Gastrocnemius medialis (tissue), 4 donors: ENCODE measurements at regions not wholly inside any gene's neighbourhood (a gene's known extent, or its start where the extent isn't known, plus 50 kb on each side); places are given as distances from the start of the nearest gene placed in this dataset.

Experiments
- ATAC-seq, 2 donors: fragments of 150-250 bp; one replicate each; pipeline ENCODE4 v1.9.1; 2016
- DNase-seq, 2 donors: peaks; one replicate each; pipeline ENCODE4 v3.0.0-alpha.2; 2019
- H3K27ac ChIP-seq, 4 donors: fragments of 200-600 bp; sonication (generic); 1 replicate in 1 of 4; 2 replicates in 3 of 4; pipeline ENCODE4 v1.5.1; 2016 to 2018; ENCODE audit warnings: mild to moderate bottlenecking in 2 of 4, moderate library complexity in 1 of 4
- H3K27me3 ChIP-seq, 3 donors: fragments of 200-600 bp; sonication (generic) in 2 of 3; 1 replicate in 1 of 3; 2 replicates in 2 of 3; pipeline versions ENCODE4 v1.5.1 to v1.6.0; 2016 to 2019; ENCODE audit warnings: mild to moderate bottlenecking in 1 of 3, moderate library complexity in 1 of 3
- H3K36me3 ChIP-seq, 2 donors: fragments of 200-600 bp; sonication (generic) in 1 of 2; one replicate each; pipeline ENCODE4 v1.5.1; 2017 to 2018
- H3K4me1 ChIP-seq, 2 donors: fragments of 200-600 bp; sonication (generic) in 1 of 2; one replicate each; pipeline ENCODE4 v1.5.1; 2016 to 2017; ENCODE audit warnings: mild to moderate bottlenecking in 2 of 2
- H3K4me3 ChIP-seq, 4 donors: fragments of 200-600 bp; sonication (generic) in 3 of 4; 1 replicate in 1 of 4; 2 replicates in 3 of 4; pipeline ENCODE4 v1.5.1; 2016 to 2019; ENCODE audit warnings: mild to moderate bottlenecking in 2 of 4
- H3K9me3 ChIP-seq, 3 donors: fragments of 200-600 bp; sonication (generic) in 2 of 3; 1 replicate in 1 of 3; 2 replicates in 2 of 3; pipeline ENCODE4 v1.5.1; 2016 to 2019
- POLR2A ChIP-seq, 2 donors: fragments of 450-650 bp; IDR thresholded peaks; one replicate each; pipeline ENCODE4 v1.6.1; 2017; ENCODE audit warnings: antibody characterized with exemption in 2 of 2, mild to moderate bottlenecking in 2 of 2, moderate library complexity in 2 of 2
- in situ Hi-C, 4 donors: fragments of 200-750 bp; cut with MboI; loops; one replicate each; pipeline versions ENCODE4 v1.15.0 to v1.8.0; 2017; ENCODE audit warnings: low sequenced_read_pairs in 4 of 4
- intact Hi-C: fragments of 100-400 bp; cut with DNase I; formaldehyde crosslinking; loops from one replicate; pipeline ENCODE4 v1.15.1; 2023; ENCODE audit warnings: low total_unique reads
- TF ChIP-seq, protein P1 (sequence below), 5 experiments: fragments of 450-650 bp in 3 of 5; fragments of 200-600 bp in 2 of 5; sonication (generic) in 2 of 5; IDR thresholded peaks in 4 of 5; conservative IDR thresholded peaks in 1 of 5; 1 replicate in 4 of 5; 2 replicates in 1 of 5; pipeline ENCODE4 v1.5.1; 2016 to 2019; ENCODE audit warnings: antibody characterized with exemption in 5 of 5, mild to moderate bottlenecking in 3 of 5, moderate library complexity in 3 of 5

GRCh38 chr4:106764774-106765173, 271.3 kb downstream of the DKK2 start:
- no peak for TF ChIP-seq POLR2A (IDR thresholded peaks at IDR 0.05)
- ATAC-seq (no peak), DNase-seq (no peak)
- in situ Hi-C loops (no loop called here), intact Hi-C loops (no loop called here)
- H3K9me3 ChIP-seq = no peaks in the 10 kb centered on the region
- H3K4me3 ChIP-seq = no peak overlapping the region
- H3K27me3 ChIP-seq = no peaks in the 10 kb centered on the region
- H3K36me3 ChIP-seq = no peaks in the 10 kb centered on the region
- H3K27ac ChIP-seq = no peak overlapping the region
- H3K4me1 ChIP-seq = no peaks in the 10 kb centered on the region

DNA sequence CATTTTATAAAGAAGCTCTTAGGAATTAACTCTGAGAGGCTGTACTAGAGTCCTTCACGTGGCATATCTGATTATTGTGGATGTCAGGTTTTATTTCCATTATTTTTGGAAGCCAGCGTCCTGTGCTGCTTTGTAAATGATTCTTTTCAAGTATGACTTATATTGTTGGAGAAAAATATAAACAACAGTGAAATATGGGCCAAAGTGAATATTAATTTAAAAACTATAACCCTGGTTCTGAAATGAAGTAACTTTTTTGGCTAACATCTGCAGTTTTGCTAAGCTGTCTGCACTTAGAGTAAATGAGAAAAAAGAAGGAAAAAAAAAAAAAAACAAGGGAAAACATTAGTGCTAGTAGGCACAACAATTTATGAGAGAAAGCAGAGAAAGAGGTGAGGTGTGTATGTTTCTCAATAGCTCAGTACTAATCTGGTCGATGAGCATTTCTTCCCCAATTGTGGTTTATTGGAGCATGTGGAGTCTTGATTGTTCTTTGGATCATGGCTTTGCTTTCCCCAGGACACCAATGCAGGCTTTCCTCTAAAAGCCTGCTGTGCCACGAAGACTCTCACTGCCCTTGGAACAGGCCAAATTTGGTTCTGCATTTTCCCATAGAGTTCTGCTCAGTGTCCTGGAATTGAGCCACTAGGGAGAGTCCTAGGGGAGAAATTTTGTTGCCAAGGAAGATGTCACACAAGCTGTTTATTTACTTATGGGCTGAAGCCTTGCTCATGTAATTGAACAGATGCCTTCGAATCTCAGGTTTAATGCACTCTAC, 273.3 kb downstream of the DKK2 start:
- TF ChIP-seq POLR2A (IDR thresholded peaks at IDR 0.05) = no peak
- TF ChIP-seq, protein P1, sequence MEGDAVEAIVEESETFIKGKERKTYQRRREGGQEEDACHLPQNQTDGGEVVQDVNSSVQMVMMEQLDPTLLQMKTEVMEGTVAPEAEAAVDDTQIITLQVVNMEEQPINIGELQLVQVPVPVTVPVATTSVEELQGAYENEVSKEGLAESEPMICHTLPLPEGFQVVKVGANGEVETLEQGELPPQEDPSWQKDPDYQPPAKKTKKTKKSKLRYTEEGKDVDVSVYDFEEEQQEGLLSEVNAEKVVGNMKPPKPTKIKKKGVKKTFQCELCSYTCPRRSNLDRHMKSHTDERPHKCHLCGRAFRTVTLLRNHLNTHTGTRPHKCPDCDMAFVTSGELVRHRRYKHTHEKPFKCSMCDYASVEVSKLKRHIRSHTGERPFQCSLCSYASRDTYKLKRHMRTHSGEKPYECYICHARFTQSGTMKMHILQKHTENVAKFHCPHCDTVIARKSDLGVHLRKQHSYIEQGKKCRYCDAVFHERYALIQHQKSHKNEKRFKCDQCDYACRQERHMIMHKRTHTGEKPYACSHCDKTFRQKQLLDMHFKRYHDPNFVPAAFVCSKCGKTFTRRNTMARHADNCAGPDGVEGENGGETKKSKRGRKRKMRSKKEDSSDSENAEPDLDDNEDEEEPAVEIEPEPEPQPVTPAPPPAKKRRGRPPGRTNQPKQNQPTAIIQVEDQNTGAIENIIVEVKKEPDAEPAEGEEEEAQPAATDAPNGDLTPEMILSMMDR (IDR thresholded peaks at IDR 0.05 in 4 of 5, conservative IDR thresholded peaks at IDR 0.05 in 1 of 5) = no peak
- in situ Hi-C loops (no loop called here), intact Hi-C loops (no loop called here)
- DNase-seq = no peak
- no peaks in the 10 kb centered on the region for H3K36me3 ChIP-seq
- no peaks in the 10 kb centered on the region for H3K9me3 ChIP-seq
- ATAC-seq = no peak
- H3K27ac ChIP-seq = no peak overlapping the region
- no peak overlapping the region for H3K4me3 ChIP-seq
- no peaks in the 10 kb centered on the region for H3K4me1 ChIP-seq
- no peaks in the 10 kb centered on the region for H3K27me3 ChIP-seq

DNA sequence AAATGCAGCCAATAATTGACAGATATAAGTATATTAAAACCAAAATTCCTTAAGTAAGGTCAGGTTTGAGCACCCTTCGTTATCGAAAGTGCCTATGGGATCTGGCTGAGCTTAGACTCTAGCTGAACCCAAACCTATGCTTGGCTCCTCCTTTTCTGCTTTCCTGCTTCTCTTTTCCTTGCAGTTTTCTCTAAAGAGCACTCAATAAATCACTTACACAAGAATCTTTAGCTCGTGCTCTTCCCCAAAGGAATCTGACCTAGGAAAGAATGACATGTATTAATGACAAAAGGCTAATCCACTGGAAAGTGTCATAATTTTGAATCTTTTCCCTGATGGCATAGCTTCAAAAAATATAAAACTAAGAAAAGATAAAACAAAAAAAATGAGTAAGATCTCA, 282.7 kb downstream of the DKK2 start:
- Histone ChIP-seq H3K27me3 (no peaks in the 10 kb centered on the region), H3K27ac (no peak overlapping the region), H3K4me1 (no peaks in the 10 kb centered on the region), H3K36me3 (no peaks in the 10 kb centered on the region), H3K9me3 (no peaks in the 10 kb centered on the region), H3K4me3 (no peak overlapping the region)
- in situ Hi-C loops = no loop called here
- DNase-seq (no peak), ATAC-seq (no peak)
- TF ChIP-seq, protein P1 (IDR thresholded peaks at IDR 0.05 in 4 of 5, conservative IDR thresholded peaks at IDR 0.05 in 1 of 5) = no peak
- TF ChIP-seq POLR2A (IDR thresholded peaks at IDR 0.05) = no peak
- intact Hi-C loops = no loop called here

GRCh38 chr4:106746451-106746850, 289.7 kb downstream of the DKK2 start:
- intact Hi-C loops (no loop called here), in situ Hi-C loops (no loop called here)
- Histone ChIP-seq H3K9me3 (no peaks in the 10 kb centered on the region), H3K4me3 (no peak overlapping the region), H3K36me3 (no peaks in the 10 kb centered on the region), H3K4me1 (no peaks in the 10 kb centered on the region), H3K27me3 (no peaks in the 10 kb centered on the region), H3K27ac (no peak overlapping the region)
- TF ChIP-seq POLR2A (IDR thresholded peaks at IDR 0.05) = no peak
- DNase-seq (no peak), ATAC-seq (no peak)

- Histone ChIP-seq H3K9me3 (no peaks in the 10 kb centered on the region), H3K36me3 (no peaks in the 10 kb centered on the region), H3K4me3 (no peak overlapping the region), H3K4me1 (no peaks in the 10 kb centered on the region), H3K27me3 (no peaks in the 10 kb centered on the region), H3K27ac (no peak overlapping the region)
- TF ChIP-seq, protein P1 (IDR thresholded peaks at IDR 0.05 in 4 of 5, conservative IDR thresholded peaks at IDR 0.05 in 1 of 5) = no peak
- no peak for TF ChIP-seq POLR2A (IDR thresholded peaks at IDR 0.05)
- in situ Hi-C loops (no loop called here), intact Hi-C loops (no loop called here)
- DNase-seq (no peak), ATAC-seq (no peak)
These were observed 298.0 kb downstream of the DKK2 start for GRCh38 chr4:106738121-106738520.

- Histone ChIP-seq H3K27ac (no peak overlapping the region), H3K4me3 (no peak overlapping the region), H3K4me1 (no peaks in the 10 kb centered on the region), H3K27me3 (no peaks in the 10 kb centered on the region), H3K36me3 (no peaks in the 10 kb centered on the region), H3K9me3 (no peaks in the 10 kb centered on the region)
- ATAC-seq (no peak), DNase-seq (no peak)
- in situ Hi-C loops (no loop called here), intact Hi-C loops (no loop called here)
- no peak for TF ChIP-seq POLR2A (IDR thresholded peaks at IDR 0.05)
- TF ChIP-seq, protein P1 (IDR thresholded peaks at IDR 0.05 in 4 of 5, conservative IDR thresholded peaks at IDR 0.05 in 1 of 5) = no peak
These were observed 317.6 kb downstream of the DKK2 start for GRCh38 chr4:106718548-106718947.
